ENCODE measurements at regions not wholly inside any gene's neighbourhood (a gene's known extent, or its start where the extent isn't known, plus 50 kb on each side); places are given as distances from the start of the nearest gene placed in this dataset.
"Not testable (repeated sequence)": the region's sequence is repeated elsewhere in the genome, so short reads cannot be mapped to it uniquely, and the experiment has no call there.

- DNase-seq (ENCODE audit: low read depth in 2 of 2), result no peak
Observed at GRCh38 chrX:45592101-45592500, 391.4 kb upstream of the DIPK2B start.

GRCh38 chrX:45591650-45592049 lies 391.0 kb upstream of the DIPK2B start:
- DNase-seq (ENCODE audit: low read depth in 2 of 2), result no peak

- DNase-seq (ENCODE audit: low read depth in 2 of 2), result no peak
Observed at GRCh38 chrX:45584717-45585116, 384.0 kb upstream of the DIPK2B start.

GRCh38 chrX:45577361-45577760 lies 376.7 kb upstream of the DIPK2B start:
- no peak for DNase-seq (ENCODE audit: low read depth in 2 of 2)

GRCh38 chrX:45571453-45571852 lies 370.8 kb upstream of the DIPK2B start:
- no peak for DNase-seq (ENCODE audit: low read depth in 2 of 2)

- DNase-seq (ENCODE audit: low read depth in 2 of 2), result no peak
Observed at GRCh38 chrX:45566456-45566855, 365.8 kb upstream of the DIPK2B start.

- DNase-seq (ENCODE audit: low read depth in 2 of 2), result no peak
Observed at GRCh38 chrX:45557387-45557786, 356.7 kb upstream of the DIPK2B start.

- DNase-seq (ENCODE audit: low read depth in 2 of 2), result no peak
Observed at GRCh38 chrX:45554736-45555135, 354.1 kb upstream of the DIPK2B start.

GRCh38 chrX:45553417-45553816 lies 352.7 kb upstream of the DIPK2B start:
- DNase-seq (ENCODE audit: low read depth in 2 of 2), result no peak

GRCh38 chrX:45546697-45547096 lies 346.0 kb upstream of the DIPK2B start:
- not testable (repeated sequence) for DNase-seq (ENCODE audit: low read depth in 2 of 2)

GRCh38 chrX:45540181-45540580 lies 339.5 kb upstream of the DIPK2B start:
- no peak for DNase-seq (ENCODE audit: low read depth in 2 of 2)

GRCh38 chrX:45537936-45538335 lies 337.3 kb upstream of the DIPK2B start:
- no peak for DNase-seq (ENCODE audit: low read depth in 2 of 2)

GRCh38 chrX:45527834-45528233 lies 327.2 kb upstream of the DIPK2B start:
- no peak for DNase-seq (ENCODE audit: low read depth in 2 of 2)

- no peak for DNase-seq (ENCODE audit: low read depth in 2 of 2)
Observed at GRCh38 chrX:45524805-45525204, 324.1 kb upstream of the DIPK2B start.

GRCh38 chrX:45524296-45524695 lies 323.6 kb upstream of the DIPK2B start:
- DNase-seq (ENCODE audit: low read depth in 2 of 2), result no peak

GRCh38 chrX:45518552-45518951 lies 317.9 kb upstream of the DIPK2B start:
- DNase-seq (ENCODE audit: low read depth in 2 of 2), result no peak

GRCh38 chrX:45517090-45517973 lies 316.7 kb upstream of the DIPK2B start:
- DNase-seq (ENCODE audit: low read depth in 2 of 2), result no peak

GRCh38 chrX:45515262-45516215 lies 314.9 kb upstream of the DIPK2B start:
- DNase-seq (ENCODE audit: low read depth in 2 of 2), result no peak

- no peak for DNase-seq (ENCODE audit: low read depth in 2 of 2)
Observed at GRCh38 chrX:45513042-45513441, 312.4 kb upstream of the DIPK2B start.

GRCh38 chrX:45508454-45508853 lies 307.8 kb upstream of the DIPK2B start:
- no peak for DNase-seq (ENCODE audit: low read depth in 2 of 2)

- no peak for DNase-seq (ENCODE audit: low read depth in 2 of 2)
Observed at GRCh38 chrX:45506149-45506730, 305.6 kb upstream of the DIPK2B start.

GRCh38 chrX:45505214-45505613 lies 304.5 kb upstream of the DIPK2B start:
- no peak for DNase-seq (ENCODE audit: low read depth in 2 of 2)
